Activated CD4-positive, CD25-positive, alpha-beta regulatory T cell treated with anti-CD3 and anti-CD28 coated beads, Interleukin-2, amount 50 U/mL, for 72 hours (primary cell): ENCODE measurements at regions not wholly inside any gene's neighbourhood (a gene's known extent, or its start where the extent isn't known, plus 50 kb on each side); places are given as distances from the start of the nearest gene placed in this dataset.

Experiments
- DNase-seq: peaks from one replicate; pipeline ENCODE4 v3.0.0; 2021

DNA sequence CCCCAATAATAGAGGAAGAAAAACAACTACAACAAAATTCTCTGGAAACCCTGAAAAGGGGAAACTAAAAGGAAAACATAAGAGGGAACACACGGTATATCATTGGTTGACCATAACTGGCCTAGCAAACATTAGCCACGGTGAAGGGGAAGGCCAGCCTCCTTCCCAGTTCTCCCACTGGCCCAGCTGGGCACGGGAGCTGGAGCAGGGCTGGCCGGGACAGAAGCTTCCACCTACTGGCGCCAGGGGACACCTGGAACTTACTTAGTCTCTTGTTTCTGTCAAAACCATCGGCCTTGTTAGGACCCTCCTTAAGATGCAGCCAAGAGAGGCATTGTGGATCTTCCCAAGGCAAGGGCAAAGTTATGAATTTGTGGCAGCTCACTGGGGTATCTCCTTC lies 56.1 kb upstream of the DLGAP1 start:
- no peak for DNase-seq

DNA sequence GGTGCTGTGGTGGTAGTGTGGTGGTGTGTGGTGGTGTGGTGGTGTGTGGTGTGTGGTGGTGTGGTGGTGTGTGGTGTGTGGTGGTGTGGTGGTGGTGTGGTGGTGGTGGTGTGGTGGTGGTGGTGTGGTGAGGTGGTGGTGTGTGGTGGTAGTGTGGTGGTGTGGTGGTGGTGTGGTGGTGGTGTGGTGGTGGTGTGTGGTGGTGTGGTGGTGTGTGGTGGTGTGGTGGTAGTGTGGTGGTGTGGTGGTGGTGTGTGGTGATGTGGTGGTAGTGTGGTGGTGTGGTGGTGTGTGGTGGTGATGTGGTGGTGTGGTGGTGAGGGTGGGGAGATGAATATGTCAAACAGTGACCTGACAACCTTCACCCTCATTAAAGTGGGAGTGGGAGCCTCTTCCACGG lies 55.6 kb upstream of the DLGAP1 start:
- no peak for DNase-seq

DNA sequence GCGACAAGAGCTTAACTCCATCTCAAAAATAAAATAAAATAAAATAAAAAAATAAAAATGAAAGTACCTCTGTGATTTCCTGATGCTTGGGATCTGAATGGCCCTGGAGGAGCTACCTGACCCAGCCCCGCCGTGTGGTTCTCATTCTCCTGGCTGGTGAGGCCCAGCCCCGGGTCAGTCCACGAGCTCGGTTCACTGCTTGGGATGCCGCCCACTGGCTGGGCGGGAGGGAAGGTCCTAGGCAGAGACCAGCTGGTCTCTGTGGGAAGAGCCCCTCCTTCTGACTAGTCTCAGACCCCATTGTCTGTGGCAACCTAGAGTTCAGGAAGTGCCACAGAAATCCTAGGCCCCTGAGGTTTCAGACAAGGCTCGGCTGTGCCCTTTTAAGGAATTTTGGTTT lies 55.1 kb upstream of the DLGAP1 start:
- DNase-seq = no peak
